Astrocyte of the hippocampus (primary cell): ENCODE measurements at regions not wholly inside any gene's neighbourhood (a gene's known extent, or its start where the extent isn't known, plus 50 kb on each side); places are given as distances from the start of the nearest gene placed in this dataset.
"Not testable (repeated sequence)": the region's sequence is repeated elsewhere in the genome, so short reads cannot be mapped to it uniquely, and the experiment has no call there.

Experiments used
- DNase-seq: peaks from one replicate; pipeline ENCODE4 v3.0.0; 2011; ENCODE audit warnings: low read depth, low spot score

- DNase-seq: no peak
Measured at GRCh38 chr7:85328456-85328998, 141.7 kb upstream of the SEMA3D start.

GRCh38 chr7:85324145-85324799, 137.4 kb upstream of the SEMA3D start:
- no peak for DNase-seq

- DNase-seq: no peak
Measured at GRCh38 chr7:85322252-85322651, 135.4 kb upstream of the SEMA3D start.

- no peak for DNase-seq
Measured at GRCh38 chr7:85320699-85321476, 134.0 kb upstream of the SEMA3D start.

GRCh38 chr7:85316489-85316888, 129.6 kb upstream of the SEMA3D start:
- DNase-seq: no peak

- no peak for DNase-seq
Measured at GRCh38 chr7:85310301-85310700, 123.4 kb upstream of the SEMA3D start.

- no peak for DNase-seq
Measured at GRCh38 chr7:85306115-85306514, 119.3 kb upstream of the SEMA3D start.

- no peak for DNase-seq
Measured at GRCh38 chr7:85294176-85294575, 107.3 kb upstream of the SEMA3D start.

- no peak for DNase-seq
Measured at GRCh38 chr7:85292908-85293576, 106.2 kb upstream of the SEMA3D start.

- no peak for DNase-seq
Measured at GRCh38 chr7:85290269-85290668, 103.4 kb upstream of the SEMA3D start.

- no peak for DNase-seq
Measured at GRCh38 chr7:85289279-85289678, 102.4 kb upstream of the SEMA3D start.

GRCh38 chr7:85287106-85287825, 100.4 kb upstream of the SEMA3D start:
- no peak for DNase-seq

- peak; percentile 52 for DNase-seq
Measured at GRCh38 chr7:85286446-85286845, 99.6 kb upstream of the SEMA3D start.

- peak; percentile 23 for DNase-seq
Measured at GRCh38 chr7:85285527-85285926, 98.7 kb upstream of the SEMA3D start.

GRCh38 chr7:85275204-85275603, 88.3 kb upstream of the SEMA3D start:
- no peak for DNase-seq

GRCh38 chr7:85274454-85274853, 87.6 kb upstream of the SEMA3D start:
- no peak for DNase-seq

GRCh38 chr7:85262891-85263290, 76.0 kb upstream of the SEMA3D start:
- no peak for DNase-seq

GRCh38 chr7:85261336-85261735, 74.5 kb upstream of the SEMA3D start:
- DNase-seq: no peak

GRCh38 chr7:85249787-85250186, 62.9 kb upstream of the SEMA3D start:
- not testable (repeated sequence) for DNase-seq

GRCh38 chr7:85239109-85239508, 52.3 kb upstream of the SEMA3D start:
- DNase-seq: no peak

- DNase-seq: peak; percentile 47
Measured at GRCh38 chr7:85237721-85238120, 50.9 kb upstream of the SEMA3D start.
